HG03442 (cell line): ENCODE measurements at regions not wholly inside any gene's neighbourhood (a gene's known extent, or its start where the extent isn't known, plus 50 kb on each side); places are given as distances from the start of the nearest gene placed in this dataset.

ENCODE experiments used
- ATAC-seq: cut with Tn5 transposase; IDR thresholded peaks from one replicate; pipeline ENCODE4 v1.9.1; 2021; ENCODE audit warnings: mild to moderate bottlenecking, moderate library complexity; ENCODE audit not compliant: unreplicated experiment

DNA sequence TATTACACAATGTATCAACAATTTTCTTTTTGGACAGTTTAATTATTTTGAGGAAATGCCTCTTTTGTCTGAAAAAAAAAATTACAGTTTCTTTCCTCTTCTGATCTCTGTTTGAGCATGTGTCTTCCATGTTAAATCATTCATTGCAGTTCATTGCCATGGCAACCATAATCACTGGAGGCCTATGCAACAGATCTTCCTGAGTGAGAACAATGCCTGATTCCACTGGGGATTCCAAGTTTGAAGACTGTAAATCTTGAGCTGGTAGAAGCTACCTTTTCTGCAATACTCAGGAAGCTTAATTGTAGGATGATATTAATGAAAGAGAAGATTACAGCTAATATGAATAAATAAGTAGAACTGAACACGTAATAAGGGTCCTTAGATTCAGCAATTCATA is 721.4 kb upstream of the CNTNAP5 start:
- ATAC-seq, result no peak
